DMS114 treated with DMSO at 0.1 percent for 48 hours (cell line): ENCODE measurements at regions not wholly inside any gene's neighbourhood (a gene's known extent, or its start where the extent isn't known, plus 50 kb on each side); places are given as distances from the start of the nearest gene placed in this dataset.

Experiments
- DNase-seq: peaks from one replicate; lab custom pipeline; 2025; ENCODE audit not compliant: unreplicated experiment; lab: John Stamatoyannopoulos, UW

GRCh38 chr3:124563376-124563775 is 166.9 kb upstream of the UMPS start:
- DNase-seq, result no peak

DNA sequence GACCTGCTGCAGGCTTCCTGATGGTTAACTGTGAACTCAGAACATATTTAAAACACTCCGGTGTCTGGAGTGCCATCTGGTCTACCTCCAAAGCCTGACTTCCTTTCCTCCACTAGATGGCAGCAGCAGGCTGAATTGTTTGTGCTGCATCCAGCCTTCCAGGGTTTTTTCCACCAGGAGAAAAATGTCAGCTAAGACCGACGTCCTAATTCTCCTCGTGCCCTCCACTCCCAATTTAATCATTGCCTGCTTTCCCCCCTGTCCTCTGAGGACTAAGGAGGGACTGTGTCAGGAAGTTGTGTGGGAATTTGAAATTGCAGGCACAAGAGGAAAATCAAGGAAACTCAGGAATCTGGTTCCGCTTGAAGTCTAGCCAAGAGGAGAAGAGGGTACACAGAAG is 165.2 kb upstream of the UMPS start:
- DNase-seq, result peak; percentile 79

DNA sequence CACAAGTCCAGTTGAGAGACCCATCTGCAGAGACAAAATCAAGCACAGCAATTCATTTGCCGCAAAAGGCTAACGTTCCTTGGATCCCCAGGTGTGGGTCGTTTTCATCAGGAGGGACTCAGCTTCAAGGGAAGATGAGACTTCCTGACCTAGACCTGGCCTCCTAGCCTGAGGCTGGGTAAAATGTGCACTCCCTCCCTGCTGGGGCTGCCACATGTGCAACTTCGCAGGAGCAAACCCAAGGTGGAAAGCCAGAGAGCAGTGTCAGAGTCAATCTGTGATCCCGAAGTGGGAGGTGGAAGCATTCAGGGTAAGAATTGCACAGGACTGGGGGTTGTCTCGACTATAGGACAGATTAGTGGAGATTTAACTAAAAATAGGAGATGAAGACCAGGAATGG is 164.7 kb upstream of the UMPS start:
- no peak for DNase-seq

- DNase-seq, result no peak
These were observed 163.6 kb upstream of the UMPS start for GRCh38 chr3:124566701-124567100.

GRCh38 chr3:124567179-124567578 is 163.1 kb upstream of the UMPS start:
- no peak for DNase-seq

DNA sequence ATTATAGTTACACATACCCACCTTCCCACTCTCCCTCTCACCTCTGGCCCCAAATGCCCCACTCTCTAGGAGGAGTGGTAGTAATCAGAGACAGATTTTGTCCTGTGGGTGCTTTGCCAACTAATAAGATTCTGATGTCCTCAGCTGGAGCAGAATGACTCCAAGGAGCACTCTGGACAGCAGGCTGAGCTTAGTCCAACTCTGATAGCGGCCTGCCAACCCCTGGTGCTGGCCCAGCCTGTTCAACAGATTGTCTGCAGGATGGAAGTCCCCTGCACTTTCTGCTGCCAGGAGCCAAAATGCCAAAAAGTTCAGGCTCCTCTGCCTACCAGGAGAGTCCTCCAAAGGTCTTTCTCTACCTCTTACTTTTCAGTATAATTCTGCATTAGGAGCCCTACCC is 160.5 kb upstream of the UMPS start:
- DNase-seq, result no peak

- no peak for DNase-seq
These were observed 160.0 kb upstream of the UMPS start for GRCh38 chr3:124570232-124570631.

- DNase-seq, result no peak
These were observed 157.3 kb upstream of the UMPS start for GRCh38 chr3:124572851-124573405.

DNA sequence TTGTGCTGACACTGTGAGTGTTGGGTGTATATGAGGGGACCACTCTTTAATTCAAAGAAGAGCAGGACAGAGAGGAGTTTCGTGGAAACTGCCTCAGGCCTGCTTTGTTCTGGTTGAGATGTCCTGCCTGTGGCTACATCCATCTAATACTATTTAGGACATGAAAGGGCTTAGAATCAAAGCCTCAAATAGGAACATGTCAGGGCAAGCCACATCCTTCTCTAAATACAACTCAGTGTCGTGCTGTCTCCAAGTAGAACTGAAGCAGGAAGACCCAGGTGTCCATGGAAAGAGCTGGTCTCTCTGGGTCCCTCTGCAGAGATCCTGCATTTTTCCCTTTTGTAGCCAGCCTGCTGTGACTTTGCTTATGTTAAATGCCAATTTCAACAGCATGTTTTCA is 156.2 kb upstream of the UMPS start:
- no peak for DNase-seq

DNA sequence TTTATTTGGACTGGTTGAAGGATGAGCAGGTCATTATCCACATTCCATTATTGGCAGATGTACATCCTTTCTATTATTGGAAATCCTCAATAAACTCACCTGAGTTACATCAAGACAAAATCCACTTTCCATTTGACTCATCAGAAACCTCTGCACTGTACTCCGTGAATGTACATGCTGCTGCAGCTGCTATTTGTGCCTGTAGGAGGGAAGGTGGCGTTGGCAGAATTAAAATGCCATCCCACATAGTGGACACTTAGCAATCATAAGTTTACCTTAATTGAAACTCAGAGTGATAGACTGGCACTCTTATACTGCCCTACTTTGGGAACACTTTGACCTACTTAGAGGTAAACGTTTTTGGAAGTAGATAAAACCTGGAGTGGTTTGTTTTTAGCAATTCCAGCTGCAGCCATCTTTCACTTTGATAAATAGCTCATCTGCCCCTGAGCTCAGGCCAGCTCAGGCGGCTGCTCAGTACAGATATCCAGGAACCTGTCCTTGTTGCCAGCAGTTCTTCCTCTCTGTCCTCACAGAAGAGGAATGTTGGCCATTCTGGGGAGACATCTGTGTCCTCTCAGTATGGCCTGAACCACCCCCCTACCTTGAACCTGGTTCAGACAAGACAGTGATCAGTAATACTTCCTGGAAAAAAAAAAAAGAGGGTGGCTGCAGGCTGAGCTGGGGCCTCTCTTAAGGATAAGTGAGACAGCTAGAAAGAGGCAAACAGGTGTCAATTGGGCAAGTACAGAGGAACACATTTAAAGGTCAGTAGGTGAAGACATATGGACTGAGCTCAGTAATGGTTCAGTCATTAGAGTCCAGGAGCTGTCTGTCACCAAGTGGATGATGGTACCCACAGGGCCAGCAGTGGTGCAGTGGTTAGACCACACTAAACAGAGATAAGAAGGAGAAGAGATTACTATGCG is 153.4 kb upstream of the UMPS start:
- DNase-seq, result no peak

GRCh38 chr3:124577494-124578167 is 152.6 kb upstream of the UMPS start:
- DNase-seq, result no peak

DNA sequence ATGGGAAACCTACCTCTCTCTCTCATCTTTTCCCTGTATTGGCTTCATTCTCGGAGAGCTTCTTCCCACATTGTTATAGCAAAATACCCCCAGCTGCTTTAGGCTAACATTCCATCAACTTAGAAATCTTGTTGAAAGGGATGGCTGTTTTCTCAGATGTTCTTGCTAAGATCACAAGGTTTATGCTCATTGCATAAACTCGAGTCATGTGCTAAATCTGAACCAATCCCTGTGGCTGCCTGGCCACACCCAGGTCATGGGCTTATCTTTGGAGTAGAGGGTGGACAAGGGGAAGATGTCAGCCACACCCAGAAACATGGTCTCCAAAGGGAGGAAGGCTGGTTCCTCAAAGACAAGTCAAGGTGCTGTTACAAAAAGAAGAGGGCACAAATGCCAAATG is 150.6 kb upstream of the UMPS start:
- DNase-seq, result no peak

DNA sequence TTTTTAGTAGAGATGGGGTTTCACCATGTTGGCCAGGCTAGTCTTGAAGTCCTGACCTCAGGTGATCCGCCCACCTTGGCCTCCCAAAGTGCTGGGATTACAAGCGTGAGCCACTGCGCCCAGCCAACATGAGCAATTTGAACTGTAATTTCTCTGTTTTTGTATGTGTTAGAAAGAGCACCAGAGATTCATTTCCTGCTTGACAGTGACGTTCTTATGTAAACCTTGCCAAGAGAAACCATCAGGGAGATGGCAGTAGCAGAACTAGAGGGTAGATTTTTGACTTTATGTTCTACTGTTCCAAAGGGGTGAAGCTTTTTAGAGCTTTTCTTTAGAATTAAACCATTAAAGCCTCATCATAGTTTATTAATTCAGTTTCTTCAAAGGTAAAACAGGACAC is 148.1 kb upstream of the UMPS start:
- no peak for DNase-seq

DNA sequence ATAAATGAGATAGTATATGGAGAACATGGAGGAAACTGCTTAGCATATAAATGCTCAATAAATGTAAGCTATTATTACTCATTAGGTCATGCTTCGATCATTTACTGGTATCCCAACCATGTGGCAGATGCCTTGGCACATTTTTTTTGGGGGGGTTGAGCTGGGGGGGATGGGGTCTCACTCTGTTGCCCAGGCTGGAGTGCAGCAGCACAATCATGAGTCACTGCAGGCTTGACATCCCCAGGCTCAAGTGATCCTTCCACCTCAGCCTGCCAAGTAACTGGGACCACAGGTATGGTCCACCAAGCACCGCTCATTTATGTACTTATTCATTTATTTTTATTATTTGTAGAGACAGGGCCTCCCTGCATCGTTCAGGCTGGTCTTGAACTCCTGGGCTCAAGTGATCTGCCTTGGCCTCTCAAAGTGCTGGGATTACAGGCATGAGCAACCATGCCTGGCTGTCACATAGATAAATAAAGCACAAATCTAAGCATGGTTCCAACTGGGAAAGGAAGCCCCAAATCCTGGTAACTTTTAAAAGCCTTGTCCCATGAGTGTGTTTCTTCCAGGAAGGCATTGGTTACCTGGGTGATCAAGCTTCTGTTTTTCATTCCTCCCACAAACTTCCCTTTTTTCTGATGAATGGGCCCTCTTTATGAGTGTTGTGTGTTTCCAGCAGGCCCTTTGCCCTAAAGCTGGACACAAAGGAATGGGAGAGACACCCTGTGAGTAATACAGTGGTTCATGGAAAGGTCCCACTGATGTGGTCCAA is 147.4 kb upstream of the UMPS start:
- DNase-seq, result no peak

DNA sequence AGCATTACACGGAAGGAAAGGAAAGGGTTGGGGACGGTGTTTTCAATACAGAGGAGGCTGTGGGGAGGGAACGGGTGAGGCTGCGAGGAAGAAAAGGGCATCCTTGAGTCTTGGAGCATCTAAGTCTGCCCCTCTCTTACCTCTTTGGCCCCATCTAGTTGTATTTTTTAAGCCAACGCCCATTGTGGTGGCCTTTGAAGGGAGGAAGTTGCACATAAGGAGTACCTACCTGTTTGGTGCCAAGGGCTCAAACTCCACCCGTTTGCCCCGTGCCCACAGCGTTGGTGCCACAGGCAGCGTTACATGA is 146.1 kb upstream of the UMPS start:
- no peak for DNase-seq

GRCh38 chr3:124584552-124585391 is 145.5 kb upstream of the UMPS start:
- DNase-seq, result no peak

GRCh38 chr3:124586126-124587052 is 143.9 kb upstream of the UMPS start:
- no peak for DNase-seq

DNA sequence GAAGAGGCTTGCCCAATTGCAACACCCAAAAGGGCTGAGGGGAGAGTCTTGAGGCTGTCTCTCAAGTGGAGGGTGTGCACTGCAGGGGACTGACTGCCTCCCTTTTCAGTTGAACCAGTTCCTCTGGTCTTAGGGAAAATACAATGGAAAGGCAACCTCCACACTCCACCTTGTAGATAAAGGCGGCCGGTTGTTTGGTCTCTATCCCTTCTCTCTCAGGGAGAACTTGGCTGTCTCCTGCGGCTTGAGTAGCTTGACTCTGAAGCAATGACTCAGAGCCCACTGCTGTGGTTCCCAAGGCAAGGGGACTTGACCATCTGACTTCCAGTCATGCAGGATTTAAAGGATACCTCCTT is 143.2 kb upstream of the UMPS start:
- no peak for DNase-seq

- no peak for DNase-seq
These were observed 142.2 kb upstream of the UMPS start for GRCh38 chr3:124588036-124588435.

- no peak for DNase-seq
These were observed 141.5 kb upstream of the UMPS start for GRCh38 chr3:124588794-124589193.
